Epidermal melanocyte (primary cell): ENCODE measurements at regions not wholly inside any gene's neighbourhood (a gene's known extent, or its start where the extent isn't known, plus 50 kb on each side); places are given as distances from the start of the nearest gene placed in this dataset.

Experiments used
- DNase-seq: peaks from one replicate; pipeline ENCODE4 v3.0.0; 2011; ENCODE audit warnings: low spot score; ENCODE audit not compliant: insufficient read length

GRCh38 chr5:112655513-112655912 is 82.2 kb upstream of the APC start:
- DNase-seq = no peak

- no peak for DNase-seq
Measured at GRCh38 chr5:112656451-112656850, 81.2 kb upstream of the APC start.

DNA sequence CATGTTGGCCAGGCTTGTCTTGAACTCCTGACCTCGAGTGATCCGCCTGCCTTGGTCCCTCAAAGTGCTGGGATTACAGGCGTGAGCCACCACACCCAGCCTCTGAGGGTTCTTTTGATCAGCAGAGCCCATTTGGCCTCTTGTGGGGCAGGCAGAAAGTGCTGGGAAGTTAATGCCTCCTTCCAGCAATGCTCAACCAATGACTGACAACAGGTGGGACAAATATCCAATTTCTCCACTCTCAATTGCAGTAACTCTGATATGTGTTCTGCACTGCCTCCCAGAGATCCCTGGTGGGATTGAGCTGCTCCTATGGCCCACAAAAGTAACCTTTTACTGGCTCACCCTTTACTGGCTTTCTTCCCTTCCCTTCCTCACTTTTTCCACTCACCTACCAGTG is 79.9 kb upstream of the APC start:
- DNase-seq = no peak

DNA sequence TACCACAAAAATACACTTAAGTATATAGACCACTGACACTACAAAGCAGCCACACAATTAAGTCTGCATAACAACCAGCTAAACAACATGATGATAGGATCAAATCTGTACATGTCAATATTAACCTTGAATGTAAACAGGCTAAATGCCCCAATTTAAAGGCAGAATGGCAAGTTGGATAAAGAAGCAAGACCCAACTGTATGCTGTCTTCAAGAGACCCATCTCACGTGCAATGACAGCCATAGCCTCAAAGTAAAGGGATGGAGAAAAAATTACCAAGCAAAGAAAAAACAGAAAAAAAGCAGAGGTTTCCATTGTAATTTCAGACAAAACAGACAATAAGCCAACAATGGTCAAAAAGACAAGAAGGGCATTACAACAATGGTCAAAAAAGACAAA is 77.3 kb upstream of the APC start:
- no peak for DNase-seq

DNA sequence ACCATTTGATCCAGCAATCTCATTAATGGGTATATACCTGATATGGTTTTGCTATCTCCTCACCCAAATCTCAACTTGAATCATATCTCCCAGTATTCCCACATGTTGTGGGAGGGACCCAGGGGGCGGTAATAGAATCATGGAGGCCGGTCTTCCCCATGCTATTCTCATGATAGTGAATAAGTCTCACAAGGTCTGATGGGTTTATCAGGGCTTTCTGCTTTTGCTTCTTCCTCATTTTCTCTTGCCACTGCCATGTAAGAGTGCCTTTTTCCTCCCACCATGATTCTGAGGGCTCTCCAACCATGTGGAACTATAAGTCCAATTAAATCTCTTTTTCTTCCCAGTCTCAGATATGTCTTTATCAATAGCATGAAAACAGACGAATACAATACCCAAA is 74.5 kb upstream of the APC start:
- no peak for DNase-seq

DNA sequence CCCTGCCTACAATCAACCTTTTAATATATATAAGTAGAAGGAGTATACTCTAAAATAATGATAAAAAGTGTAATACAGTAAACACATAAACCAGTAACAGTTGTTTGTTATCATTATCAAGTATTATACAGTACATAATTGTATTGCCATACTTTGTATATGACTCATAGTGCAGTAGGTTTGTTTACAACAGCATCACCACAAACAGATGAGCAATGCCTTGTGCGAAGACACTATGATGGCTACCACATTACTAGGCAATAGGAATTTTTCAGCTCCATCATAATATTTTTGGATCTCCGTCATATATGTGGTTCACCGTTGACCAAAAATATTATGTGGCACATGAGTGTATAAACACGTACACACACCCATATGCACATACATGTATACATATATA is 69.7 kb upstream of the APC start:
- no peak for DNase-seq

- no peak for DNase-seq
Measured at GRCh38 chr5:112668911-112669310, 68.8 kb upstream of the APC start.

GRCh38 chr5:112669328-112669963 is 68.2 kb upstream of the APC start:
- DNase-seq = no peak

- DNase-seq = no peak
Measured at GRCh38 chr5:112671687-112672086, 66.0 kb upstream of the APC start.

GRCh38 chr5:112681481-112681908 is 56.2 kb upstream of the APC start:
- DNase-seq = no peak

- DNase-seq = no peak
Measured at GRCh38 chr5:112682621-112683061, 55.0 kb upstream of the APC start.

DNA sequence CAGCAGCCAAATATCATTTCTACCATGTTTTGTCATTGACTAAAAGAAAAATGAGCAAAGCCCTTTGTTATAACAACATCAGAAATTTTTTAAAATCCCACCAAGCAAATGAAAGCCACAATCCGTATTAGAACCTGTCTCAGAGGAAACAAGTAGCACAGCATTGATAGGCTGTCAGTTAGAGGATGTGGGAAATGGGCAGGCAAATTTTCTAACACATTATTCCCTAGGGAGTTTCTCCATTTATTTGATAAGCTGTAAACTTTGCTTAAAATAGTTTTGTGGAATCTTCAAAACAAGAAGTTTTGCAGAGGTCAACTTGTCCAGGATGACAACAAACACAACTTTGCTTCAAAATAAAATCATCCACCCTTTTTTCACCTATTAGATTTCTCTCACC is 53.6 kb upstream of the APC start:
- no peak for DNase-seq

- DNase-seq = peak; percentile 25
Measured at GRCh38 chr5:112684737-112685136, 52.9 kb upstream of the APC start.

- no peak for DNase-seq
Measured at GRCh38 chr5:112685386-112685785, 52.3 kb upstream of the APC start.

- peak; percentile 17 for DNase-seq
Measured at GRCh38 chr5:112685931-112686330, 51.8 kb upstream of the APC start.

DNA sequence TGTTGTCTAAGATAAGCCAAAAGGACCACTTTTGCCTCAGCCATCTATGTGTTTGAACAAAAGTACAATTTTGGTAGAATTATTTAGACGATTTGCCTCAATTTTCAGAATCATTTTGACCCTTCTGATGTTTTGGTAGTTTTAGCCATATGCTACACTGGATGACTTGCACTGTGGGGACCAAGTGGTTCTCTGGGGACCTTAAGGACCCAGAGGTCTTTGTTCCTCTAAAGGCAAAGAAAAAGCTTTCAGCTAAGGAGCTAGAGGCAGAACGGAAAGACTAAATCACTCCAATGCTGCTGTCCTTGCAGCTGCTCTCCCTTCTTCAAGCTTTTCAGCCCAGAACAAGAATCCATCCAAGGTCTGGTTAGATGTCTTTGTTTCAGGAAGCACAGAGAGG is 51.0 kb upstream of the APC start:
- DNase-seq = no peak

DNA sequence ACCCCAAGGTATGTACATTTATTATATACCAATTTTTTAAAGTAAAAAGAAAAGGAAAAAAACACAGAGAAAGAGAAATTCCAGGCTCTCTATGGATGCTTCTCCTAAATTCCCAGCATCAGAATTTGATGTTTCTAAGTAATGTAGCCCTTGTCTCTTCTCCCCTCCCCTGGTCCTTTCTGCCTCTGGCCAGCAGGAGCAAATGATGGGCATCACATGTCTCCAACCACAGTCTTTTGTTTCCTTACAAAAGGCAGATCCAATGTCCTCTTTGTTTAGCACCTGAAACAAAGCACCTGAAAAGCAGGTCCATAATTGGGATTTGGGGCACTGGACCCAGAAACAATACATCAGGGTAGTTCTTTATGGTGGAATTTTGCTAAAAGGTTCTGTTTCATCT is 50.4 kb upstream of the APC start:
- no peak for DNase-seq
